Fibroblast of villous mesenchyme (primary cell): ENCODE measurements at regions not wholly inside any gene's neighbourhood (a gene's known extent, or its start where the extent isn't known, plus 50 kb on each side); places are given as distances from the start of the nearest gene placed in this dataset.
A peak's percentile ranks its signal among the peaks of the same experiment; 100 is the strongest.
"Not testable (repeated sequence)": the region's sequence is repeated elsewhere in the genome, so short reads cannot be mapped to it uniquely, and the experiment has no call there.

Source experiments
- DNase-seq: peaks from one replicate; pipeline ENCODE4 v3.0.0-alpha.2; 2010; ENCODE audit warnings: low read depth
- H3K4me3 ChIP-seq: 2 replicates; pipeline ENCODE4 v1.5.1; 2011; ENCODE audit warnings: low read depth, mild to moderate bottlenecking, low read length
- CTCF ChIP-seq: IDR thresholded peaks from 2 replicates; pipeline ENCODE4 v1.5.1; 2012; ENCODE audit warnings: low read depth, mild to moderate bottlenecking, low read length; ENCODE audit not compliant: insufficient read depth

GRCh38 chr13:26488236-26489003 is 69.1 kb upstream of the WASF3 start:
- no peak for TF ChIP-seq CTCF
- H3K4me3 ChIP-seq = no peak overlapping the region
- DNase-seq = no peak

DNA sequence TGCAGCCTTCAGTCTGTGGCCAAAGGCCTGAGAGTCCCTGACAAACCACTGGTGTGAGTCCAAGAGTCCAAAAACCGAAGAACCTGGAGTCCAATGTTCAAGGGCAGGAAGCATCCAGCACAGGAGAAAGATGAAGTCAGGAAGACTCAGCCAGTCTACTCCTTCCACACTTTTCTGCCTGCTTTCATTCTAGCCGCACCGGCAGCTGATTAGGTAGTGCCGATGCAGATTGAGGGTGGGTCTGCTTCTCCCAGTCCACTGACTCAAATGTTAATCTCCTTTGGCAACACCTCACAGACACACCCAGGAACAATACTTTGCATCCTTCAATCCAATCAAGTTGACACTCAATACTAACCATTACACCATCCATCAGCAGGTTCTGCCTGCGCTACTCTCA is 65.2 kb upstream of the WASF3 start:
- not testable (repeated sequence) for H3K4me3 ChIP-seq, DNase-seq

GRCh38 chr13:26494571-26495195 is 62.8 kb upstream of the WASF3 start:
- no peak for TF ChIP-seq CTCF
- DNase-seq = no peak
- H3K4me3 ChIP-seq = no peak overlapping the region

GRCh38 chr13:26495750-26496149 is 61.7 kb upstream of the WASF3 start:
- DNase-seq = no peak
- TF ChIP-seq CTCF = no peak
- no peak overlapping the region for H3K4me3 ChIP-seq

GRCh38 chr13:26497968-26498511 is 59.4 kb upstream of the WASF3 start:
- TF ChIP-seq CTCF = no peak
- DNase-seq = peak; percentile 17
- H3K4me3 ChIP-seq = no peak overlapping the region

DNA sequence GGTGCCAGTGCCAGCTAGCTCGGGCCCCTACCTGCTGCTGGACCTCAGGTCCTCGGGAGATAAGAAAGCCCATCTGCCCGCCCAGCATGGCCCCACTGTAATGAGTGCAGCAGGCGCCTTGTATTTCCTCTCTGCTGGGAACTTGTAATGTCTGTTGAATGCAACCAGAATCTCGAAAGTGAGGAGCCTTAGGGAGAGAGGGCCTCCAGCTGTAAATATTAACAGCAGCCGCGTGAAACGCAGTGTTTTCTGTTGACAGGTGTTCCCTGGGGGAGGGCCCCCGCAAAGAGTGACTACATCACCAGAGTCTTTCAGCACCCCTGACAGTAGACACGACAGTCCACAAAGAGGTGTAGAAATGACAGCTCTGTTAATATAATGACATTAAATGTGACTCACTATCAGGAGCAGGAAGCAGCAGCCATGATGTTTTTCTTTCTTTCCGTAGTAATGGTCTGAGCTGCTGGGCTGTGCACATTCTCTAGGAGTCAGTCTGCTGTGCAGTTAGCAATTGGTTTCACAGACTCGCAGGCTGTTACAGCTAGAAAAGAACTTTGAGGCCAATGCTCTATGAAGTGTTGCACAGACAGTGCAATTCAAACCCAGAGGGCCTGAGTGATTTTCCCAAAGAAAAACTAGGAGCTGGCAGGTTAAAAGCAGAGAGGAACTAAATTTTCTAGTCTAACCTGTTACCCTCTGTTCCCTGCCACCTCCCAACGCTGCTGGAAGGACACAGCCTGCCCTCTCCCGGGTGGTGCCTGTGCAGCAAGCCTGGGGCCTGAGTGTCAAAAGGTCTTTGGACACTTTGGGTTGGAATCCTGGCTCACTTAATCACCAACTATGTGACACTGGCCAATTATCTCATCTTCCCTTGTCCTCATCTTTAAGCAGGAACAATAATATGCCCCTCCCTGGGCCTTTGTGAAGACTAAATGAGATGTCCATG is 58.6 kb upstream of the WASF3 start:
- H3K4me3 ChIP-seq = no peak overlapping the region
- no peak for TF ChIP-seq CTCF
- DNase-seq = no peak
